ENCODE measurements at regions not wholly inside any gene's neighbourhood (a gene's known extent, or its start where the extent isn't known, plus 50 kb on each side); places are given as distances from the start of the nearest gene placed in this dataset.

GRCh38 chr11:71321433-71322191, 69.2 kb upstream of the SHANK2 start:
- TF ChIP-seq CTCF (IDR thresholded peaks at IDR 0.05): no peak
- TF ChIP-seq POLR2A (IDR thresholded peaks at IDR 0.05): no peak
